ENCODE measurements at regions not wholly inside any gene's neighbourhood (a gene's known extent, or its start where the extent isn't known, plus 50 kb on each side); places are given as distances from the start of the nearest gene placed in this dataset.

- DNase-seq (ENCODE audit: low read depth) = no peak
Measured at GRCh38 chr14:98120831-98121464, 1151.0 kb downstream of the BCL11B start.

- DNase-seq (ENCODE audit: low read depth) = no peak
Measured at GRCh38 chr14:98122527-98122926, 1149.5 kb downstream of the BCL11B start.

- no peak for DNase-seq (ENCODE audit: low read depth)
Measured at GRCh38 chr14:98130691-98131090, 1141.3 kb downstream of the BCL11B start.

GRCh38 chr14:98131406-98131805 lies 1140.6 kb downstream of the BCL11B start:
- no peak for DNase-seq (ENCODE audit: low read depth)

GRCh38 chr14:98133806-98134205 lies 1138.2 kb downstream of the BCL11B start:
- no peak for DNase-seq (ENCODE audit: low read depth)

- no peak for DNase-seq (ENCODE audit: low read depth)
Measured at GRCh38 chr14:98136012-98136789, 1135.8 kb downstream of the BCL11B start.

- DNase-seq (ENCODE audit: low read depth) = no peak
Measured at GRCh38 chr14:98137131-98138025, 1134.6 kb downstream of the BCL11B start.

- peak; percentile 28 for DNase-seq (ENCODE audit: low read depth)
Measured at GRCh38 chr14:98138666-98139065, 1133.3 kb downstream of the BCL11B start.

GRCh38 chr14:98140862-98141530 lies 1131.0 kb downstream of the BCL11B start:
- DNase-seq (ENCODE audit: low read depth) = no peak

GRCh38 chr14:98143566-98143965 lies 1128.4 kb downstream of the BCL11B start:
- no peak for DNase-seq (ENCODE audit: low read depth)

- DNase-seq (ENCODE audit: low read depth) = no peak
Measured at GRCh38 chr14:98144964-98145363, 1127.0 kb downstream of the BCL11B start.

GRCh38 chr14:98146416-98146815 lies 1125.6 kb downstream of the BCL11B start:
- DNase-seq (ENCODE audit: low read depth) = no peak

- DNase-seq (ENCODE audit: low read depth) = no peak
Measured at GRCh38 chr14:98154254-98154653, 1117.7 kb downstream of the BCL11B start.

- DNase-seq (ENCODE audit: low read depth) = no peak
Measured at GRCh38 chr14:98156411-98156810, 1115.6 kb downstream of the BCL11B start.

GRCh38 chr14:98160901-98161300 lies 1111.1 kb downstream of the BCL11B start:
- DNase-seq (ENCODE audit: low read depth) = no peak

GRCh38 chr14:98161356-98161755 lies 1110.6 kb downstream of the BCL11B start:
- DNase-seq (ENCODE audit: low read depth) = no peak

GRCh38 chr14:98162856-98163805 lies 1108.9 kb downstream of the BCL11B start:
- no peak for DNase-seq (ENCODE audit: low read depth)

- DNase-seq (ENCODE audit: low read depth) = no peak
Measured at GRCh38 chr14:98163873-98164272, 1108.1 kb downstream of the BCL11B start.

GRCh38 chr14:98165976-98166375 lies 1106.0 kb downstream of the BCL11B start:
- no peak for DNase-seq (ENCODE audit: low read depth)

GRCh38 chr14:98167275-98167674 lies 1104.7 kb downstream of the BCL11B start:
- no peak for DNase-seq (ENCODE audit: low read depth)

- no peak for DNase-seq (ENCODE audit: low read depth)
Measured at GRCh38 chr14:98167705-98168104, 1104.3 kb downstream of the BCL11B start.

All from T-helper 22 cell (primary cell).